H9 (cell line): ENCODE measurements at regions not wholly inside any gene's neighbourhood (a gene's known extent, or its start where the extent isn't known, plus 50 kb on each side); places are given as distances from the start of the nearest gene placed in this dataset.

Experiments used
- DNase-seq: peaks from one replicate; pipeline ENCODE4 v3.0.0-alpha.2; 2017
- H2AFZ ChIP-seq: one replicate; pipeline ENCODE4 v1.6.1; 2013; ENCODE audit warnings: mild to moderate bottlenecking, low read length, control low read depth, moderate library complexity
- H2AK5ac ChIP-seq: 2 replicates; pipeline ENCODE4 v1.6.1; 2013; ENCODE audit warnings: low read length, control low read depth, mixed read lengths; ENCODE audit not compliant: insufficient read length
- H2BK120ac ChIP-seq: one replicate; pipeline ENCODE4 v1.6.1; 2013; ENCODE audit warnings: low read depth, mild to moderate bottlenecking, low read length, control low read depth, inconsistent platforms; ENCODE audit not compliant: poor library complexity, severe bottlenecking
- H2BK12ac ChIP-seq: 2 replicates; pipeline ENCODE4 v1.6.1; 2013; ENCODE audit warnings: low read length, control low read depth, mixed read lengths, low read depth; ENCODE audit not compliant: insufficient read length
- H2BK15ac ChIP-seq: 2 replicates; pipeline ENCODE4 v1.6.1; 2013; ENCODE audit warnings: low read depth, low read length, control low read depth
- H2BK20ac ChIP-seq: one replicate; pipeline ENCODE4 v1.6.1; 2013; ENCODE audit warnings: low read depth, mild to moderate bottlenecking, low read length, control low read depth, inconsistent platforms; ENCODE audit not compliant: poor library complexity, severe bottlenecking
- H2BK5ac ChIP-seq: 2 replicates; pipeline ENCODE4 v1.6.1; 2013; ENCODE audit warnings: low read length, control low read depth, mixed read lengths; ENCODE audit not compliant: insufficient read length
- H3K14ac ChIP-seq: 2 replicates; pipeline ENCODE4 v1.6.1; 2013; ENCODE audit warnings: low read length, control low read depth; ENCODE audit not compliant: insufficient read depth
- H3K18ac ChIP-seq: 2 replicates; pipeline ENCODE4 v1.6.1; 2013; ENCODE audit warnings: low read depth, mild to moderate bottlenecking, mixed read lengths, low read length, control low read depth; ENCODE audit not compliant: insufficient read length
- H3K23ac ChIP-seq: 2 replicates; pipeline ENCODE4 v1.6.1; 2013; ENCODE audit warnings: low read length, control low read depth, mixed read lengths, low read depth; ENCODE audit not compliant: insufficient read length
- H3K23me2 ChIP-seq: 2 replicates; pipeline ENCODE4 v1.6.1; 2013; ENCODE audit warnings: low read depth, mild to moderate bottlenecking, mixed read lengths, low read length, control low read depth; ENCODE audit not compliant: insufficient read length, poor library complexity, severe bottlenecking
- H3K27ac ChIP-seq: 2 replicates; pipeline ENCODE4 v1.5.1; 2013; ENCODE audit warnings: low read length, control low read depth, mixed read lengths, low read depth; ENCODE audit not compliant: insufficient read length
- H3K27me3 ChIP-seq: 2 replicates; pipeline ENCODE4 v1.6.1; 2013; ENCODE audit warnings: low read length, control low read depth, inconsistent platforms; ENCODE audit not compliant: insufficient read depth
- H3K4ac ChIP-seq: 2 replicates; pipeline ENCODE4 v1.6.1; 2013; ENCODE audit warnings: low read depth, mild to moderate bottlenecking, control low read depth, inconsistent platforms, low read length, moderate library complexity
- H3K4me1 ChIP-seq: 2 replicates; pipeline ENCODE4 v1.6.1; 2013; ENCODE audit warnings: low read length, control low read depth, inconsistent platforms; ENCODE audit not compliant: insufficient read depth
- H3K4me2 ChIP-seq: 2 replicates; pipeline ENCODE4 v1.6.1; 2013; ENCODE audit warnings: low read length, control low read depth, mixed read lengths; ENCODE audit not compliant: insufficient read length, insufficient read depth
- H3K56ac ChIP-seq: 2 replicates; pipeline ENCODE4 v1.6.1; 2013; ENCODE audit warnings: low read depth, mild to moderate bottlenecking, mixed read lengths, low read length, control low read depth; ENCODE audit not compliant: insufficient read length
- H3K79me1 ChIP-seq: 2 replicates; pipeline ENCODE4 v1.6.1; 2013; ENCODE audit warnings: low read depth, mild to moderate bottlenecking, moderate library complexity, low read length, control low read depth, inconsistent platforms; ENCODE audit not compliant: insufficient read depth, poor library complexity, severe bottlenecking
- H3K79me2 ChIP-seq: 2 replicates; pipeline ENCODE4 v1.6.1; 2013; ENCODE audit warnings: low read length, control low read depth, inconsistent platforms; ENCODE audit not compliant: insufficient read depth
- H3K9ac ChIP-seq: 2 replicates; pipeline ENCODE4 v1.6.1; 2013; ENCODE audit warnings: low read length, control low read depth, mixed read lengths; ENCODE audit not compliant: insufficient read length; ENCODE audit errors: extremely low read depth
- H3K9me3 ChIP-seq: one replicate; pipeline ENCODE4 v1.6.1; 2013; ENCODE audit warnings: low read depth, low read length, inconsistent platforms; ENCODE audit not compliant: control insufficient read depth
- H3T11ph ChIP-seq: one replicate; pipeline ENCODE4 v1.6.1; 2013; ENCODE audit warnings: mild to moderate bottlenecking, low read length, control low read depth, inconsistent platforms
- H4K20me1 ChIP-seq: one replicate; pipeline ENCODE4 v1.6.1; 2013; ENCODE audit not compliant: control insufficient read depth, insufficient read length, insufficient read depth
- H4K5ac ChIP-seq: 2 replicates; pipeline ENCODE4 v1.6.1; 2013; ENCODE audit warnings: low read depth, mild to moderate bottlenecking, mixed read lengths, low read length, control low read depth; ENCODE audit not compliant: insufficient read length
- H4K8ac ChIP-seq: replicated peaks from 2 replicates; pipeline ENCODE4 v1.6.1; 2013; ENCODE audit warnings: low read length, control low read depth, mixed read lengths, low read depth; ENCODE audit not compliant: insufficient read length
- H4K91ac ChIP-seq: 2 replicates; pipeline ENCODE4 v1.6.1; 2013; ENCODE audit warnings: low read depth, mild to moderate bottlenecking, moderate library complexity, mixed read lengths, low read length, control low read depth; ENCODE audit not compliant: insufficient read length
- H3K27ac Mint-ChIP-seq, 3 experiments: 2 replicates in 2 of 3; 3 replicates in 1 of 3; pipeline ENCODE4 v1.8.0; 2020 to 2021; ENCODE audit warnings: mixed read lengths in 3 of 3, mild to moderate bottlenecking in 1 of 3, moderate library complexity in 1 of 3
- H3K27me3 Mint-ChIP-seq: 2 replicates; pipeline ENCODE4 v1.8.0; 2021; ENCODE audit warnings: low read depth, mild to moderate bottlenecking, moderate library complexity, mixed read lengths
- H3K36me3 Mint-ChIP-seq, 3 experiments: 2 replicates in 2 of 3; 3 replicates in 1 of 3; pipeline ENCODE4 v1.8.0; 2020 to 2021; ENCODE audit warnings: low read depth in 3 of 3, mixed read lengths in 3 of 3; ENCODE audit not compliant: insufficient read depth in 1 of 3
- H3K4me1 Mint-ChIP-seq, 2 experiments: 2 replicates each; pipeline ENCODE4 v1.8.0; 2020; ENCODE audit warnings: mixed read lengths in 2 of 2
- H3K4me3 Mint-ChIP-seq, 2 experiments: 2 replicates in 1 of 2; 3 replicates in 1 of 2; pipeline ENCODE4 v1.8.0; 2020 to 2021; ENCODE audit warnings: mild to moderate bottlenecking in 2 of 2, mixed read lengths in 2 of 2, moderate library complexity in 1 of 2
- H3K9me3 Mint-ChIP-seq, 2 experiments: 2 replicates in 1 of 2; 3 replicates in 1 of 2; pipeline ENCODE4 v1.8.0; 2020; ENCODE audit warnings: mild to moderate bottlenecking in 2 of 2, mixed read lengths in 2 of 2, moderate library complexity in 1 of 2
- TF ChIP-seq, protein P1 (sequence below): fragments of 200-600 bp; sonication (generic); conservative IDR thresholded peaks from 3 replicates; pipeline ENCODE4 v1.8.0; 2021; ENCODE audit warnings: antibody characterized with exemption, mild to moderate bottlenecking

DNA sequence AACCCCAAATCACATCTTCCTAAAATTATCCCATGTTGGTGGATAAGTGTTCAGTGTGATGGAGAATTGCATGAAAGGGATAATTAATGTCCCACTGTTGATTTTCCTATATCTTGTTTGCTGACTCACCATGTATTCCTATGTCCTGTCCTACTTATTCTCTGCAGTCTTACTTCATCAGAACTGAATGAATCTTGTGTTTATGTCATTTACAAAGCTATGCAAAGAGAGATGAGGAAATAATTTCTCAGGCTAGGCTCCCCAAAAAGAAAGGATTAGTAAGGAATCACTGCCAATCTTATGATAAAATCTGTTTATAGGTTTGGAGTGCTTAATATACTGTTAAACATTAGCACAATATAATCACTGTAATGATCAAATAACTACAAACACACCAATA lies 360.8 kb downstream of the CRPPA start:
- Histone ChIP-seq H3K23ac (no peak overlapping the region), H3K4me2 (no peak overlapping the region), H3K23me2 (no peaks in the 10 kb centered on the region), H2BK15ac (no peak overlapping the region), H3T11ph (no peak overlapping the region), H4K91ac (no peak overlapping the region), H3K27ac (no peak overlapping the region), H4K20me1 (no peaks in the 10 kb centered on the region), H3K9me3 (no peaks in the 10 kb centered on the region), H3K4me1 (no peaks in the 10 kb centered on the region), H3K27me3 (no peaks in the 10 kb centered on the region), H3K4ac (no peak overlapping the region), H2AK5ac (no peak overlapping the region), H3K14ac (no peak overlapping the region), H3K79me1 (no peaks in the 10 kb centered on the region), H4K5ac (no peak overlapping the region), H3K56ac (no peak overlapping the region), H3K9ac (no peak overlapping the region), H3K18ac (no peak overlapping the region), H2BK20ac (no peak overlapping the region), H2AFZ (no peak overlapping the region), H2BK12ac (no peak overlapping the region), H3K79me2 (no peaks in the 10 kb centered on the region), H4K8ac (no peak overlapping the region), H2BK5ac (no peak overlapping the region), H2BK120ac (no peak overlapping the region)
- Mint-ChIP-seq H3K4me3 (no peak overlapping the region), H3K4me1 (peaks cover 11 to 16% of the 10 kb centered on the region in 2 experiments), H3K27ac (no peak overlapping the region; a peak in 1 of 7 replicates), H3K36me3 (no peaks in the 10 kb centered on the region), H3K27me3 (no peaks in the 10 kb centered on the region), H3K9me3 (no peaks in the 10 kb centered on the region)
- DNase-seq: no peak
- TF ChIP-seq, protein P1, sequence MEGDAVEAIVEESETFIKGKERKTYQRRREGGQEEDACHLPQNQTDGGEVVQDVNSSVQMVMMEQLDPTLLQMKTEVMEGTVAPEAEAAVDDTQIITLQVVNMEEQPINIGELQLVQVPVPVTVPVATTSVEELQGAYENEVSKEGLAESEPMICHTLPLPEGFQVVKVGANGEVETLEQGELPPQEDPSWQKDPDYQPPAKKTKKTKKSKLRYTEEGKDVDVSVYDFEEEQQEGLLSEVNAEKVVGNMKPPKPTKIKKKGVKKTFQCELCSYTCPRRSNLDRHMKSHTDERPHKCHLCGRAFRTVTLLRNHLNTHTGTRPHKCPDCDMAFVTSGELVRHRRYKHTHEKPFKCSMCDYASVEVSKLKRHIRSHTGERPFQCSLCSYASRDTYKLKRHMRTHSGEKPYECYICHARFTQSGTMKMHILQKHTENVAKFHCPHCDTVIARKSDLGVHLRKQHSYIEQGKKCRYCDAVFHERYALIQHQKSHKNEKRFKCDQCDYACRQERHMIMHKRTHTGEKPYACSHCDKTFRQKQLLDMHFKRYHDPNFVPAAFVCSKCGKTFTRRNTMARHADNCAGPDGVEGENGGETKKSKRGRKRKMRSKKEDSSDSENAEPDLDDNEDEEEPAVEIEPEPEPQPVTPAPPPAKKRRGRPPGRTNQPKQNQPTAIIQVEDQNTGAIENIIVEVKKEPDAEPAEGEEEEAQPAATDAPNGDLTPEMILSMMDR: no peak
